ENCODE measurements at regions not wholly inside any gene's neighbourhood (a gene's known extent, or its start where the extent isn't known, plus 50 kb on each side); places are given as distances from the start of the nearest gene placed in this dataset.

DNA sequence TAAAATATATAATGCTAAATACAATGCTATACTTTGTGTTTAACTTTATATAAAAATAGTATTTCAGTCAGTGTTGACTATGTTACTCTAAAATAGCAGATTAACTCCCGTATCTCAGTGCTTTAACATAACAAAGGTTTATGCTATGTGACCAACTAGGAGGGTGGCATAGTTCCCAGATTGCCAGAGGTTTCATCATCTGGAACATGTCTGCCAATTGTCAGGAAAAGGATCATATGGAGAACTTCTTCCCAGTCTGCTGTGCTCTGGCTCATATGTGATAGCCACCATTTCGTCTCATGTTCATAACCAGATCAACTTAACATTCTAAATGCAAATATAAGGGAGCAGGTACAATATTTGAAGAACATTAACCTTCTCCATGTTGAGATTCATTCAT is 720.2 kb downstream of the MCTP2 start:
- DNase-seq (ENCODE audit: low read depth in 4 of 4, low spot score in 3 of 4), result no peak

DNA sequence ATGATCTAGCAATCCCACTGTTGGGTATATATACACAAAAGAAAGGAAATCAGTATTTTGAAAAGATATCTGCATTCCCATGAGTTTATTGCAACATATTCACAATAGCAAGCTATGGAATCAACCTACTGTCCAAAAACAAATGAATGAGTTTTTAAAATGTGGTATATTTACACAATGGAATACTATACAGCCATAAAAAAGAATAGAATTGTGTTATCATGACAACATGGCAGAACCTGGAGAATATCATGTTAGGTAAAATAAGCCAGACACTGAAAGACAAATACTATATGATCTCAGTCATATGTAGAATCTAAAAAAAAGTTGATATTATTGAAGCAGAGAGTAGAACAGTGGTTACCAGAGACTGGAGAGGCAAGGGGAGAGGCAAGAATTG is 732.6 kb downstream of the MCTP2 start:
- DNase-seq (ENCODE audit: low read depth in 4 of 4, low spot score in 3 of 4), result no peak

DNA sequence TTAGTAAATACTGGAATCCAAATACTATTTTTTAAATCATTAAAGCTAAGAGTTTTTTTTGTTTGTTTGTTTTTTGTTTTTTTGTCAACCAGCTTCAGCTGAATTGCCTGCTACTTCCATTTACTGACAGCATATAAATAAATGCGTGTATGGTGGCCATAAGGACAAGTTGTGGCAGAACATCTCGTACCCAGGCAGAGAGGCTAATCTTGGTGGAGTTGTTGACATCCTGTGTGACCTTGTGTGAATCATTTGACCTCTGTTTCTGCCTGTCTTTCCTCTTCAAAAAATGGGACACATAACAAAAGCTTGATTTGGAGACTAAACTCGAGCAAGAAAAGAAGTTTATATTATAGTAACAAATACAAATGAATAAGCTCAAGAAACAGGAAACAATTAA is 734.2 kb downstream of the MCTP2 start:
- DNase-seq (ENCODE audit: low read depth in 4 of 4, low spot score in 3 of 4), result no peak

DNA sequence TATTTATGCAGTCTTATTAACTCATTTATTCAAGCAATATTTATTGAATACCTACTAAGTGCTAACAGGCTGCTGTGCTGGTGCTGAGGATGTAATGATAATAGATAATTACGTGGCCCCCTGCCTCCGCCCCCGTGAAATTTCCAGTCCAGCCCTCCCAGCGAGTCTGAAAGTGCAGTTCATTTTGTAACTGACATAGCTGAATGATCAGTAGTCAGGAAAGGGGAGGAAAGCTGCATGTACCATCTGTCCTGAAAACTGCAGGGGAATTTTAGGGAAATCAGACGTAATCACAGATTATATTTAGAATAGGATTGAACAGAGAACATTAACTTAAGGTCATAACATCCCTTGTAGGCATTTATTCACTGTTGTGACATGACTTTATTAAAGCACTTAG is 736.8 kb downstream of the MCTP2 start:
- DNase-seq (ENCODE audit: low read depth in 4 of 4, low spot score in 3 of 4), result no peak

DNA sequence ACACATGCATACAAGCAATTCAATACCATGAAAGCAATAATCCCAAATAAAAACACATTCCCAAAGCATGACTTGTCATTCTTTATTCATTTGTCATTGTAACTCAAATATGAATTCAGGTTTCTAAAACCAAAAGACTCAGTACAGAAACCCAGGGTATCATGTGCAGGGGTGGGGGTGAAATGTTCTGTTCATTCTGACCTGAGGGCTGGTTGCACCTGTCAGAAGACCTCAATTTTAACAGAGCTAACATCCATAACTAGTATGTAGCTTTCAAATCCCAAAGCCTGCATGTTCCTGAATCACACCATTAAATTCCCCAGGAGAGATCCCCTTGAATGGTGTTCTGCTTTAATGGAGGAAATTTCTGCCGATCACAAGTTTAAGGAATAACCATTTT is 738.7 kb downstream of the MCTP2 start:
- no peak for DNase-seq (ENCODE audit: low read depth in 4 of 4, low spot score in 3 of 4)

DNA sequence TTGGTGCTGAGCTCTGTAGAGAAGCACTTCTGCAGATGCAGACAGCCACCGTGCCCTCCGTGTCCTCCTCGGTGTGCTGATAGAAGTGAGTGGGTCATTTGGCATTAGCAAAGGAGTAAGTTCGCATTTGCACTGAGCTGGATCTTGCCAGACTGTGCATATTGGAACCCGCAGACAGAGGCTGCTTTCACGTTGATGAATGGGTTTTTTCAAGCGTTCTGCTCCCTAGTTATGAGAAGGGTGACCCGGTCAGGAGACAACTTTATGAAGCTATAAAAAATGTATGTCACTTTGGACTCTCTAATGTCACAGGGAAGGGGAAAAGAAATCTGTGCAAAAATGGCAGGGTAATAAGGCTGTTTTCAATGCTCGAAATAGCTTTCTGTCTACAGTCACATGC is 739.4 kb downstream of the MCTP2 start:
- DNase-seq (ENCODE audit: low read depth in 4 of 4, low spot score in 3 of 4), result peak in 3 of 4 donors; percentile 16 to 41 (median 35)

DNA sequence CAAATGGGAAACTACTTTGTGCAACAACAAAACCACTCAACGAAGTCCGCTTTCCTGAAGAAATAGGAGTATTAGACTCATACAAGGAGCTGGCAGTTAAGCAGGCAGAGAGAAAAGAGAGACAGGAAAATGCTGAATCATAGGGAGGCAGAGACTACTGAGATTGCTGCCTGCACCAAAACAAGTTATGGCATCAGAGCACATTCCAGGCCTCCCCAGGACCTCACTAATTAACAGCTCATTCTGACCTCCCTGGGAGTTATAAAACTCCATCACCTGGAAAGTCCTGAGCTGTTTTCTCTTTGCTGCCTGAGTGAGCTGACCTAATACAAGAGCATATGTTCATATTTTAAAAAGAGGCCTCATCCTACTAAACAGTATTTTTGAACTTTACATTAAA is 741.0 kb downstream of the MCTP2 start:
- peak in 1 of 4 donors; percentile 36 for DNase-seq (ENCODE audit: low read depth in 4 of 4, low spot score in 3 of 4)

DNA sequence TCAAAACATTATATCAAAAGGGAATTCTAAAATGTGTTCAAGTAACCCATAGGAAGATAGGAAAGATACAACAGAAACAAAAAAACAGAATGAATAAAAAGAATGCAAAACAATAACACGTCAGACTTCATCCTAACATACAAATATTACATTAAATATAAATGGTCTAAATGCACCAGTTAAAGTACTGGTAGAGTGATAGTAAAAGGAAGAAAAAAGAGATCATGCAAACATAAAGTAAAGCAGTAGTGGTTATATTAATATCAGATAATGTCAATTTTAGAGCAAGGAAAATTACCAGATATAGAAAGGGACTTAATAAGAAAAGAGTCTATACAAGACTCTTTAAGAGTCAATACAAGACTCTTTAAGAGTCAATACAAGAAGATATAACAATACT is 755.7 kb downstream of the MCTP2 start:
- DNase-seq (ENCODE audit: low read depth in 4 of 4, low spot score in 3 of 4), result no peak

DNA sequence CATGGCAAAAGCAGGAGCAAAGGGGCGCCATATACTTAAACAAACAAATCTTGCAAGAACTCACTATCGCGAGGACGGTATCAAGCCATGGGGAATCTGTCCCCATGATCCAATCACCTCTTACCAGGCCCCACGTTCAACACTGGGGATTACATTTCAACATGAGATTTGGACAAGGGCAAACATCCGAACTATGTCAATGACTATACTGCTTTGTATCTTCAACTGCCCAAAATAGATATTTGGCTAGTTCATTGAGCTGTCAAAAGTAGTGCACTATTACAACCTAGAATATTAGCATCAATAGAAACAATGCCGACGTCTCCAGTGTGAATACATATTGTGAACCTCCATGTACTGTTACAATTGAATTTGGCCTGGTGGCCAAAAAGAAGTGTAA is 760.4 kb downstream of the MCTP2 start:
- DNase-seq (ENCODE audit: low read depth in 4 of 4, low spot score in 3 of 4), result no peak

DNA sequence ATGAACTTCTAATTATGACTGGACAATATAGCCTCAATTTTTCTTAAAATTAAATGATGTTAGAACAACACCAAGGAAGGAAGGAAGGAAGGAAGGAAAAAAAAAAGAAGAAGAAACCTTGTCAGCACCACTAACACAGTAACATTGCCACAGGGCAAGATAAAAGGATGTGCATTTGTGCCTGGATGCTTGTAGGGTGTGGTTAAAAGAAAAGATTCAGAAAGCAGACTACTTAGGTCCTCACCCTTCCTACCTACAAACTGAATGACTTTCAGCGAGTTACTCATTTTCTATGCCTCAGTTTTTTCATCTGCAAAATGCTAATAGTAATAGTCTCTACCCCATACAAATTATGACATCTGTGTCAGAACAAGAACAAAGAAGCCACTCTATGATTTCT is 778.3 kb downstream of the MCTP2 start:
- DNase-seq (ENCODE audit: low read depth in 4 of 4, low spot score in 3 of 4), result no peak

DNA sequence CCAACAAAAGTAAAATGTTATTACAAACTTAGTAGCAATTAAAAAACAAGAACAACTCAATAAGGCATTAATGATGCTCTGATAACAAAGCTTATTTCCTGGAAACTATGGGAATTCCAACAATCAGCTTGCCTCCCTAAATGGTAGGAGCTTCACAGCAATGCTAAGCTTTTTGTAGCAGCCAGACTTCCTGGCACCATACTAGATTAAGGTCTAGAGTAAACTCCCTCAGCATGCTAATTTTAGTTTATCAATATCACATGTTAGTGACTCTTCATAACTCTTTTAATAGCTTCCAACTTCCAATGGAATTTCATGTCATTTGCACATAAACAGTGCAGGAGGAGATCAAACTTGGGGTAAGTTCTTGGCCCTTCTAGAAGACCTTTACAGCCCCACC is 782.0 kb downstream of the MCTP2 start:
- DNase-seq (ENCODE audit: low read depth in 4 of 4, low spot score in 3 of 4), result no peak

DNA sequence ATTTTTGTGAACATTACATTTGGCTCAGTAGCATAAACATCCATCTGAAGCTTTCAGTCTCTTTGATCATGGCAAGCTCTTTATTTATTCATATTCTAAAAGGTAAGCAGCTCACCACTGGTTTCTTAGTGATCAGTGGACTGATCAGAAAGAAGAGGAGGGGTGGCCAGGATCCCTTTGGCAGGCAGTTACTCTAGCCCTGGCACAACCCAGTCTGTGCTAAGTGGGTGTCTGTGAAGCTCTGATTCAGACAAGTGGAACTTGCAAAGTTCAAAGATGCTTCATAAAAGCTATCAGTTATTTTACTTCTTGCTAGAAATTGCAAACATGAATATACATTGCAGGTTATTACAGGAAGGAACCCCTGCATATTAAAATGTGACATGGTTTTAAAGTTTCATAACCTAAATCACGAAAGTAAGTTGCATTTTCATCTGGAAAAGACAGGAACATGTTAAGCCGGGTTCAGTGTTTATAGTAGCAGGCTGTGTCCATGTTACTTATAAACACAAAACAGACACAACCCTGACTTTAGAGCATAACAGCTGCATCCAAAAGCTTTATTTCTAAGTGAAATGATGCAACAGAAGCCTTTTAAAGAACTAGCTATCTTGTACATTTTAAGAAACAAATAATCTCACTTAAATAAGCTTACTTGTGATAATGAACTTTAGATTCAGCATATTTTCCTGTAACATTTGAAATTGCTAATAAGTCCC is 785.3 kb downstream of the MCTP2 start:
- DNase-seq (ENCODE audit: low read depth in 4 of 4, low spot score in 3 of 4), result no peak

DNA sequence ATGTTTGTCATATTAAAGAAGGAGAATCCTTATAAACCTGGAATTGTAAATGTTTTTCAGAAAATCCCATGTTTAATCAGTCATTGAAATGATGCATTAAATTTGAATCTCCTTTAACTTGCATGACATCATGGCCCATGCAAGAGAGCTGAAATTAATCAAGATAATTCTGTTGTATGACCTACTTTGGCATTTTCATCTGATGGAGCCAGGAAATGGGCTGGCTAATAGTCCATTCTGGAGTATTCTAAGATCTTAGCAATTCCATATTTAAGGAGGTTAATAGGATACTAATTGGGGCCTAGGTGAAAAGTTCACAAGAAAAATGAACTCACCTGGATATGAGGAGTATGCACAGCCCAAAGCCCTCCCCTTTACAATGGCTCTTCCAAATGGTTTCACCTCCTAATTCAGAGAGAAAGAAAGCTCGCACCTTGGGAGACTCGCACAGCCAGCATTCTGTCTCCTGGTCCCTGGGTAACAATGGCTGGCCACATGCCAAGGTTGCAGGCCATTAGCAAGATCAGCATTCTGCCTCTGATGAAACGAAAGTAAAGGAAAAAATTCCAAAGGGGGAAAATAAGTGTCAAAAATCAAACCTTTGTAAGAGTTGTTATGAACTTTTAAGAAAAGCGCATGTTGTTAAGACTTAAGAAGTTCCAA is 786.4 kb downstream of the MCTP2 start:
- no peak for DNase-seq (ENCODE audit: low read depth in 4 of 4, low spot score in 3 of 4)

DNA sequence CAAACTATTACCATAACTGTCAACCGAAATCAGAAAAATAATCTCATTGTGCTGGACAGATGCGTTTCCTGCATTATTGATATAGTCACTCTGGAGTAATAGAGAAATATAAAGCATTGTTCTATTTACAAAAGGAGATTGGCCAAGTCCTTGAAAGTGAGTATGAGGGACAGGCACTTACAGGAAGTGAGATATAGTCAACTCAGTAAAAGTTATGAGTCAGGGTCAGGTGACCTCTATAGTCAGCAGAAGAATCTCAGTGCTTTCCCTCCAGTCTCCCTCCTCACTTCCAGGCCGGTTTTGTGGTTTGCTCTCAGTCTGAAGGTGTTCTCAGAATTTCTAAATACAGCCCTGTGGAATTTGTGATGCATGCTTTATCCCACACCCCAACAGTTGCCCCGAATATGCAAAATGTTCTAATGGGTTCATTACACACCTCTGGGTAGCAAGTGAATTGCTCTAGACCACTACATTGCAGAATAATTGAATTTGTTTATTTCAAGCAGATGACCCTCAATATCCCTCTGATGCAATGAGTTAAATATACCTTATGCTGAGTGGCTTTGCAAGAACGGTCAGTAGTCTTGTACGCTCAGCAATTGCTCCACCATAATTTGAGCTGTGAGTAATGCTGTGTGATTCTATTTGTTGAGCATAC is 787.7 kb downstream of the MCTP2 start:
- DNase-seq (ENCODE audit: low read depth in 4 of 4, low spot score in 3 of 4), result no peak

DNA sequence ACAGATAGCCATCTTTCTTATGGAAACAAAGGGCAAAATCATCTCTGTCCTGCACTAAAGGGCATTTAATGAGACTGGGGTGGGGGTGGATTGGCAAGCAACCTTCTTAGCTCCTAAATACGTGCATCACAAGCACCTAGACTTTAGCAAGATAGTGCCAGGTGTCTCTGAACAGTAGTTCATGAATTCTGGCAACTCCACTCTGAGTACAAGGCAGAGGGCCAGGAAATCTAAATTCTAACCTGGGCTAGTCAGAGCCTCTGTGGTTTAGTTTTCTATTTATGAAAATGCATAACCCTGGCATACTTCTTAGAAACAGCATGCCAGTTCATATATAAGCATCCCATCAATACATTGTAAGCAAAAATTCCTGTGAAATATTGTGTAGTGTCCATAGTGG is 788.5 kb downstream of the MCTP2 start:
- DNase-seq (ENCODE audit: low read depth in 4 of 4, low spot score in 3 of 4), result no peak

DNA sequence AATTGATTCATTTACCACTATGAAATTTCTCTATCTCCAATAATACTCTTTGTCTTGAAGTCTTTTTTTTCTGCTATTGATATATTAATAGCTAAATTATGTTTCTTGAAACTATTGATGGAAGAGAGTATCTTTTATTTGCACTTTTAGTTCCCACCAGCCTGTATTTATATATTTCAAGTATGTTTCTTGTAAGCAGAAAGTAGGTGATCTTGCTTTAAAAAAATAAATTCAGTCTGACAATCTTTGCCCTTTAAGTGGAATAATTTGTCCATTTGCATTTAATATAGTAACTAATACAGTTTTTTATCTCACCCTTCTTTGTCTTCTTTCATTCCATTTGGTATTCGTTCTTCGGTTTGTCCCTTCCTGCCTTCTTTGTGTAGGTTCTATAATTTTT is 790.5 kb downstream of the MCTP2 start:
- no peak for DNase-seq (ENCODE audit: low read depth in 4 of 4, low spot score in 3 of 4)

DNA sequence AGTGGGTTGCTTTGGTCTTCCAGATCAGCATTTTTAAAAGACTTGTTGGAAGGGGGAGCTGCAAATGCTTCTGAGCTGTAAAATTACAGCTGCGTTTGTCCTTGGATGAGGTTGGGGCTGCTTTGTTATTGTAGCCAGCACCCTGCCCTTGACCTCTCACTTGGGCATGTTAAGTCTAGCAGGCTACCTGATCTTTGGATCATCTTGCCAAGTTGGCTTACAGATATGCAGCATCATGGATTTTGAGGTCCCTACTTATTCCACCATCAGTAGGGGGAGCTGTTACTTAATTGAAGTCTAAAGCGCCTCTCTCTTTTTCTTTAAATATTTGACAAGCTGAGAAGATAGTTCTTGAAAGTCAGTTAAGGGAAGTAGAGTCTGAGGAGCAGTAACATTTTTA is 793.0 kb downstream of the MCTP2 start:
- no peak for DNase-seq (ENCODE audit: low read depth in 4 of 4, low spot score in 3 of 4)

DNA sequence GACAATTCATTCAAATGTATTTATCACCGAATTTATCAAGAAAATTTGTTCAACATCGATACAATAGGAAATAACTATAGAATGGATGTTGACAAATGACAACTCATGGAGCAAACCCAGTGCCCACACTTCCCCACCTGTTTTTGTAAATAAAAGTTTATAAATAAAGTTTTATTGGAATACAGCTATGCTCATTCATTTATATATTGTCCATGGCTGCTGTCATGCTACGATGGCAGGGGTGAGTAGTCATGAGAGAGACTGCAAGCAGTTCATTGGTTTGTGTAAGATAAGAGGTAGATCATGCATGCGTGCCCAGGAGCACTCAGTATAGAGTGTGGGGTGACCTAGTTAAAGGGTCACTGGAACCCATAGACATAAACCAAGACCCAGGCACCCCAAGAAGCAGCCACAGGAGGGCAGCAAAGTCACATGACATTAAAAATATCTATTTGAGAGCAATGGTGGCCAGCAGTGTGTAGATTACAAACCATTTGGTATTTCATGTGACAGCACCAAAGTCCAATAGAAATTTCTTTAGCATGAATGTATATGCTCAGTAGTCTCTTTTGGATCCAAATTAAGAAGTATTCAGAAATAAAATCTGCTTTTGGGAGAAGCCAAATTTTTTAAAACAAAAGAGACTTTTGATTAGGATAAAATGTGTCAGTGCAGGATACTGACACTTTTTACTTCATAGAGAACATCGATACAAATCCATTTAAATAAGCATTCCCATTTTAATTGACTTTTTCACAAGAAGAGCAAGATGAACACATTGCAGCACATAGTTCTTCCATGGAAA is 794.8 kb downstream of the MCTP2 start:
- DNase-seq (ENCODE audit: low read depth in 4 of 4, low spot score in 3 of 4), result no peak

DNA sequence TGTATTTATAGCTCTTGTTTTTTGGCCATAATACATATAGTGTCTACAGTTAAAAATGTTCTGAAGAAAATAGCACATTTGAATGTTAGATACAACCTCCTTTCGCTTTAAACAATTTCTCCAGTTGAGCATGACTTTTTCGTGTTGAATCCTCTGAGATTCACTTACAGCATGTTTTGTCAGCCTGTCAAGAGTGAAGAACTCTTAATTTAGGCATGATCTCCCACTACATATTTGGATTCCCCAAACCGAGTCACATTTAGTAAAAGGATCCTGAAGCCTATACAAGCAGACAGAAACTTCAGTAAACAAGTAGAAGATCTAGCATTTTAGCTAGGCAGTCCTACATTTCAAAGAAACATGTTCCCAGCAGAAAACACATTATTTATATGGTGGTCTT is 796.6 kb downstream of the MCTP2 start:
- no peak for DNase-seq (ENCODE audit: low read depth in 4 of 4, low spot score in 3 of 4)

DNA sequence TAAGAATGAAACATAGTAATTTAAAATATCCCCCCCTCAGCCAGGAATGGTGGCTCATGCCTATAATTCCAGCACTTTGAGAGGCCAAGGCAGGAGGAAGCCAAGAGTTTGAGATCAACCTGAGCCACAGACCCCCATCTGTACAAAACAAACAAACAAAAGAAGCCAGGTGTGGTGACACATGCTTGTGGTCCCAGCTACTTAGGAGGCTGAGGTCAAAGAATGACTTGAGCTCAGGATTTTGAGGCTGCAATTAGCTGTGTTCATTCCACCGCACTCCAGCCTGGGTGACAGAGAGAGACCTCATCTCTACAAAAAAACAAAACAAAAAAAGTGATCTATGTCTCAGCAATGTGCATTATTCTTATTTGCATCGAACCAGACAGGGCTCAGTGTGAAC is 800.8 kb downstream of the MCTP2 start:
- no peak for DNase-seq (ENCODE audit: low read depth in 4 of 4, low spot score in 3 of 4)

DNA sequence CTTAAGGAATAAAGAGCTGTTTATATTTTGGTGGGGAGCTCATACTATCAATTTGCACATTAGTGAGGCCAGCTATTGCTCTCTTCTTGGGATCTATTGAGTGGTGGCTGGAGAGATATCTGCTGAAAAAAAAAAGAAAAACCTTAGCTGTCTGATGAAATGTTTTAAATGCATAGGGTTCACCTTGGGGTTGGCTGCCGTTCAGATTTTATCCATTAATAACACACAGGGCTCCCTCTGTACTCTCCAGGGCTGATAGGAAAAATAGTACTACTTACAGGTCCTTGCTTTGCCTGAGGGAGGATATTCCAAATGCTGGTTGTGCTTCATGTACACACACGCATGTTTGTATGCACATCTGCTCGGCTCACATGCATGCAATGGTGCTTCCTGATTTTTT is 803.7 kb downstream of the MCTP2 start:
- no peak for DNase-seq (ENCODE audit: low read depth in 4 of 4, low spot score in 3 of 4)
